Progenitor cell of endocrine pancreas (in vitro differentiated cells): ENCODE measurements at regions not wholly inside any gene's neighbourhood (a gene's known extent, or its start where the extent isn't known, plus 50 kb on each side); places are given as distances from the start of the nearest gene placed in this dataset.

Source experiments
- DNase-seq: peaks from one replicate; pipeline ENCODE4 v3.0.0; 2021; ENCODE audit warnings: low spot score; ENCODE audit not compliant: unreplicated experiment
- H3K27ac Mint-ChIP-seq: 2 replicates; pipeline ENCODE4 v1.8.0; 2021; ENCODE audit warnings: mild to moderate bottlenecking, moderate library complexity, mixed read lengths
- H3K27me3 Mint-ChIP-seq: 2 replicates; pipeline ENCODE4 v1.8.0; 2021; ENCODE audit warnings: mixed read lengths
- H3K36me3 Mint-ChIP-seq: 2 replicates; pipeline ENCODE4 v1.8.0; 2022; ENCODE audit warnings: mixed read lengths; ENCODE audit not compliant: insufficient read depth
- H3K4me1 Mint-ChIP-seq: 2 replicates; pipeline ENCODE4 v1.8.0; 2021; ENCODE audit warnings: low read depth, mixed read lengths
- H3K4me3 Mint-ChIP-seq: 2 replicates; pipeline ENCODE4 v1.8.0; 2021; ENCODE audit warnings: low read depth, mild to moderate bottlenecking, moderate library complexity, mixed read lengths
- H3K9me3 Mint-ChIP-seq: 2 replicates; pipeline ENCODE4 v1.8.0; 2021; ENCODE audit warnings: low read depth, mixed read lengths
- TF ChIP-seq, protein P1 (sequence below): fragments of 200-600 bp; sonication (generic); IDR thresholded peaks from one replicate; pipeline ENCODE4 v1.5.0; 2021; ENCODE audit warnings: antibody characterized with exemption, mild to moderate bottlenecking; ENCODE audit not compliant: unreplicated experiment

DNA sequence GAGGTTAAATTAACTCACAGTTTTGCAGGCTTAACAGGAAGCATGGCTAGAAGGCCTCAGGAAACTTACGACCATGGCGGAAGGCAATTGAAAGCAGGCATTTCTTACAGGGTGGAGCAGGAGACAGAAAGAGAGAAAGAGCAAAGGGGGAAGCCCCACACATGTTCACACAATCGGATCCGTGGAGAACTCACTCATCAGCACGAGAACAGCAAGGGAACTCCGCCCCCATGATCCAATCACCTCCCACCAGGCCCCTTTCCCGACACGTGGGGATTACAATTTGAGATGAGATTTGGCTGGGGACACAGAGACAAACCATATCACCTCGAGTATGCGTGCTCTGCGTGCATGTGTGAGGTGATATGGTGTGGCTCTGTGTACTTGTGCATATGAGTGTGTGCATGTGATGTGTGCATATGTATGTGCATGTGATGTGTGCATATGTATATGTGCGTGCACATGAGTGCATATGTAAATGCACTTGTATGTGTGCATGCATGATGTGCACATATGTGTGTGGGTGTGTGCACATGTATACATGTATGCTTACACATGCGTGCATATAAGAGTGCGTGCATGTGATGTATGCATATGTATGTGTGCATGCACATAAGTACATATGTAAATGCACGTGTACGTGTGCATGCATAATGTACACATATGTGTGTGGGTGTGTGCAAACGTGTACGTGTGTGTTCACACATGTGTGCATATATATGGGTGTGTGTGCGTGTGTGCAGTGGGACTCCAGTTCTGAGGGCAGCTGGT lies 108.7 kb upstream of the HDAC4 start:
- Mint-ChIP-seq H3K27me3 (peaks cover 7% of the 10 kb centered on the region), H3K4me1 (peaks cover 2% of the 10 kb centered on the region), H3K4me3 (no peak overlapping the region), H3K9me3 (no peaks in the 10 kb centered on the region), H3K36me3 (no peaks in the 10 kb centered on the region), H3K27ac (no peak overlapping the region)
- TF ChIP-seq, protein P1, sequence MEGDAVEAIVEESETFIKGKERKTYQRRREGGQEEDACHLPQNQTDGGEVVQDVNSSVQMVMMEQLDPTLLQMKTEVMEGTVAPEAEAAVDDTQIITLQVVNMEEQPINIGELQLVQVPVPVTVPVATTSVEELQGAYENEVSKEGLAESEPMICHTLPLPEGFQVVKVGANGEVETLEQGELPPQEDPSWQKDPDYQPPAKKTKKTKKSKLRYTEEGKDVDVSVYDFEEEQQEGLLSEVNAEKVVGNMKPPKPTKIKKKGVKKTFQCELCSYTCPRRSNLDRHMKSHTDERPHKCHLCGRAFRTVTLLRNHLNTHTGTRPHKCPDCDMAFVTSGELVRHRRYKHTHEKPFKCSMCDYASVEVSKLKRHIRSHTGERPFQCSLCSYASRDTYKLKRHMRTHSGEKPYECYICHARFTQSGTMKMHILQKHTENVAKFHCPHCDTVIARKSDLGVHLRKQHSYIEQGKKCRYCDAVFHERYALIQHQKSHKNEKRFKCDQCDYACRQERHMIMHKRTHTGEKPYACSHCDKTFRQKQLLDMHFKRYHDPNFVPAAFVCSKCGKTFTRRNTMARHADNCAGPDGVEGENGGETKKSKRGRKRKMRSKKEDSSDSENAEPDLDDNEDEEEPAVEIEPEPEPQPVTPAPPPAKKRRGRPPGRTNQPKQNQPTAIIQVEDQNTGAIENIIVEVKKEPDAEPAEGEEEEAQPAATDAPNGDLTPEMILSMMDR = no peak
- no peak for DNase-seq

GRCh38 chr2:239508261-239508660 lies 107.4 kb upstream of the HDAC4 start:
- no peak overlapping the region for H3K4me3 Mint-ChIP-seq
- no peaks in the 10 kb centered on the region for H3K9me3 Mint-ChIP-seq
- peaks cover 4% of the 10 kb centered on the region for H3K4me1 Mint-ChIP-seq
- no peak for DNase-seq
- H3K27ac Mint-ChIP-seq = no peak overlapping the region
- TF ChIP-seq, protein P1 = no peak
- H3K27me3 Mint-ChIP-seq = peaks cover 7% of the 10 kb centered on the region
- H3K36me3 Mint-ChIP-seq = no peaks in the 10 kb centered on the region

DNA sequence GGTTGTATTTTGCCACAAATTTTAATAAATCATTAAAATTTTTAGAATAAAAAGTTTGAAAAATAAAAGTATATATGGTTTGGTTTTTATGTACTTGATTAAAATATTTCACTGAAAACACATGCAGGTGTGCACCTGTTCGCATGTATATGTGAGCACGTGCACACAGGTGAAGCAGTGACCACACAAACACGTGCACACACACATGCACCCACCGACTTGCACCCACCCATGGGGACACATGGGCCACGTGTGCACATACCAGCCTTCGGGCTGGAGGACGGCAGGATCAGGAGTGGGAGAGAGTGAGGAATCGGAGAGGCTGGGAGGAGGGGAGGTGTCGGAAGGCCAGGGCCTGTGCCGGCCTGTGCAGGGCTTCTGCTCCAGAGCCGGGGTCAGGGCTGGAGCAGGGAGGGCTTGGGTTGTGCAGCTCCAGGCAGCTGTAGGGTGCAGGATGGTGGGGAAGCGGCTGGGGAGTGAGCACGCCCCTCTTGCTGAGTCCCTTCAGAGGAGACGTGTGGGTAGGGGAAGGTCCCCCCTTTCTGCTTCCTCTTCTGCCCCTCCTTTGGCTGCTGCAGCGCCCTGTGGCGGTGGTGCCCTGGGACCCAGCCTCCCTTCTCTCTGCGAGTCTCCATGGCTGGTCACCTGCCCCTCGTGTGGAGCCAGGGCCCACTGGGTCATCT lies 106.9 kb upstream of the HDAC4 start:
- Mint-ChIP-seq H3K36me3 (no peaks in the 10 kb centered on the region), H3K27ac (no peak overlapping the region), H3K4me1 (peaks cover 4% of the 10 kb centered on the region), H3K9me3 (no peaks in the 10 kb centered on the region), H3K4me3 (no peak overlapping the region), H3K27me3 (peaks cover 7% of the 10 kb centered on the region)
- TF ChIP-seq, protein P1 = no peak
- no peak for DNase-seq

- Mint-ChIP-seq H3K4me1 (peaks cover 4% of the 10 kb centered on the region), H3K4me3 (no peak overlapping the region), H3K36me3 (no peaks in the 10 kb centered on the region), H3K27ac (no peak overlapping the region), H3K27me3 (peaks cover 7% of the 10 kb centered on the region), H3K9me3 (no peaks in the 10 kb centered on the region)
- no peak for DNase-seq
- TF ChIP-seq, protein P1 = no peak
Observed at GRCh38 chr2:239506961-239507360, 106.1 kb upstream of the HDAC4 start.

- TF ChIP-seq, protein P1 = no peak
- Mint-ChIP-seq H3K4me1 (peaks cover 4% of the 10 kb centered on the region), H3K27me3 (peaks cover 7% of the 10 kb centered on the region), H3K4me3 (no peak overlapping the region), H3K27ac (no peak overlapping the region), H3K36me3 (no peaks in the 10 kb centered on the region), H3K9me3 (no peaks in the 10 kb centered on the region)
- DNase-seq = no peak
Observed at GRCh38 chr2:239506101-239506857, 105.5 kb upstream of the HDAC4 start.
